Transverse colon (tissue), 4 donors: ENCODE measurements at regions not wholly inside any gene's neighbourhood (a gene's known extent, or its start where the extent isn't known, plus 50 kb on each side); places are given as distances from the start of the nearest gene placed in this dataset.

ENCODE experiments used
- CTCF ChIP-seq, 5 experiments: fragments of 200-600 bp in 3 of 5; fragments of 450-650 bp in 2 of 5; sonication (generic) in 3 of 5; IDR thresholded peaks; 1 replicate in 2 of 5; 2 replicates in 3 of 5; pipeline ENCODE4 v1.5.1; 2016 to 2017; ENCODE audit warnings: antibody characterized with exemption in 5 of 5, inconsistent platforms in 3 of 5, mild to moderate bottlenecking in 2 of 5, moderate library complexity in 1 of 5
- POLR2A ChIP-seq: fragments of 450-650 bp; IDR thresholded peaks from one replicate; pipeline ENCODE4 v1.6.1; 2016; ENCODE audit warnings: antibody characterized with exemption, mild to moderate bottlenecking, moderate library complexity
- POLR2AphosphoS5 ChIP-seq, 3 donors: sonication (generic); formaldehyde crosslinking; IDR thresholded peaks; one replicate each; pipeline ENCODE4 v1.6.1; 2016; ENCODE audit warnings: antibody characterized with exemption in 3 of 3

GRCh38 chr4:171715973-171716372 is 97.2 kb upstream of the GALNTL6 start:
- no peak for TF ChIP-seq CTCF (IDR thresholded peaks at IDR 0.05)
- TF ChIP-seq POLR2A = no peak
- no peak for TF ChIP-seq POLR2AphosphoS5 (IDR thresholded peaks at IDR 0.05)
